IMR-90 (cell line): ENCODE measurements at regions not wholly inside any gene's neighbourhood (a gene's known extent, or its start where the extent isn't known, plus 50 kb on each side); places are given as distances from the start of the nearest gene placed in this dataset.

Source experiments
- MAFK ChIP-seq: IDR thresholded peaks from 2 replicates; pipeline ENCODE4 v1.6.1; 2012; ENCODE audit warnings: low read depth, low read length, improper control_type of control experiment
- MAZ ChIP-seq: IDR thresholded peaks from 2 replicates; pipeline ENCODE4 v1.6.1; 2012; ENCODE audit warnings: low read depth, mild to moderate bottlenecking, low read length, improper control_type of control experiment, moderate library complexity, borderline replicate concordance
- TF ChIP-seq, protein P1 (sequence below): conservative IDR thresholded peaks from 2 replicates; pipeline ENCODE4 v1.5.1; 2012; ENCODE audit warnings: mild to moderate bottlenecking, low read depth, low read length, improper control_type of control experiment

- TF ChIP-seq MAZ (no peak), MAFK (no peak)
- TF ChIP-seq, protein P1, sequence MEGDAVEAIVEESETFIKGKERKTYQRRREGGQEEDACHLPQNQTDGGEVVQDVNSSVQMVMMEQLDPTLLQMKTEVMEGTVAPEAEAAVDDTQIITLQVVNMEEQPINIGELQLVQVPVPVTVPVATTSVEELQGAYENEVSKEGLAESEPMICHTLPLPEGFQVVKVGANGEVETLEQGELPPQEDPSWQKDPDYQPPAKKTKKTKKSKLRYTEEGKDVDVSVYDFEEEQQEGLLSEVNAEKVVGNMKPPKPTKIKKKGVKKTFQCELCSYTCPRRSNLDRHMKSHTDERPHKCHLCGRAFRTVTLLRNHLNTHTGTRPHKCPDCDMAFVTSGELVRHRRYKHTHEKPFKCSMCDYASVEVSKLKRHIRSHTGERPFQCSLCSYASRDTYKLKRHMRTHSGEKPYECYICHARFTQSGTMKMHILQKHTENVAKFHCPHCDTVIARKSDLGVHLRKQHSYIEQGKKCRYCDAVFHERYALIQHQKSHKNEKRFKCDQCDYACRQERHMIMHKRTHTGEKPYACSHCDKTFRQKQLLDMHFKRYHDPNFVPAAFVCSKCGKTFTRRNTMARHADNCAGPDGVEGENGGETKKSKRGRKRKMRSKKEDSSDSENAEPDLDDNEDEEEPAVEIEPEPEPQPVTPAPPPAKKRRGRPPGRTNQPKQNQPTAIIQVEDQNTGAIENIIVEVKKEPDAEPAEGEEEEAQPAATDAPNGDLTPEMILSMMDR, result no peak
Observed at GRCh38 chr12:114767084-114767760, 83.2 kb upstream of the TBX3 start (continued).
